ENCODE measurements at regions not wholly inside any gene's neighbourhood (a gene's known extent, or its start where the extent isn't known, plus 50 kb on each side); places are given as distances from the start of the nearest gene placed in this dataset.

- intact Hi-C loops (cut with micrococcal nuclease) (no loop called here), dilution Hi-C loops (cut with MboI; ENCODE audit: extremely low pct_ligation_motif_present, low sequenced_read_pairs) (no loop called here)
- ChIA-PET CTCF (no interaction called here), POLR2A (no interaction called here)
- DNase-seq (ENCODE audit: low read depth, low spot score) (no peak), FAIRE-seq (no peak)
- H3K4me2 ChIP-seq (ENCODE audit: insufficient read depth, low read length): no peak overlapping the region
- H3K9me1 ChIP-seq (replicated peaks; ENCODE audit: control insufficient read depth, extremely low read depth, insufficient read depth, low read length): no peaks in the 10 kb centered on the region
- TF ChIP-seq GATA2 (IDR thresholded peaks at IDR 0.05; ENCODE audit: insufficient read depth, insufficient read length, low read depth, low read length): no peak
- no peak for TF ChIP-seq POLR2A (IDR thresholded peaks at IDR 0.05; ENCODE audit: low read depth, low read length)
- no peak for TF ChIP-seq POLR2AphosphoS5 (IDR thresholded peaks at IDR 0.05; ENCODE audit: insufficient read depth, low read depth, low read length)
- TF ChIP-seq MAX (IDR thresholded peaks at IDR 0.05; ENCODE audit: insufficient read depth, insufficient read length): no peak
- H3K36me3 ChIP-seq (ENCODE audit: control insufficient read depth in 2 of 2, extremely low read depth in 1 of 2, insufficient read depth in 2 of 2, low read length in 2 of 2): no peaks in the 10 kb centered on the region
- no peaks in the 10 kb centered on the region for H3K27me3 ChIP-seq (ENCODE audit: control insufficient read depth in 2 of 2, insufficient read depth in 2 of 2, low read length in 2 of 2)
- H3K9ac ChIP-seq (replicated peaks; ENCODE audit: extremely low read depth, insufficient read depth, low read length): no peak overlapping the region
- no peaks in the 10 kb centered on the region for H3K79me2 ChIP-seq (ENCODE audit: control insufficient read depth, insufficient read depth, low read length)
- no peak overlapping the region for H3K4me3 ChIP-seq (replicated peaks in 1 of 3; ENCODE audit: insufficient read depth in 1 of 3, low read depth in 1 of 3, low read length in 3 of 3)
- H3K4me1 ChIP-seq (ENCODE audit: control insufficient read depth, extremely low read depth, insufficient read depth, low read length): no peaks in the 10 kb centered on the region
- H3K27ac ChIP-seq (ENCODE audit: insufficient read depth, low read depth, low read length): no peak overlapping the region
- no TSS peak for BruUV-seq (replicated peaks)
- H4K20me1 ChIP-seq (replicated peaks; ENCODE audit: control insufficient read depth, extremely low read depth, insufficient read depth, low read length): no peaks in the 10 kb centered on the region
- no peaks in the 10 kb centered on the region for H3K9me3 ChIP-seq (replicated peaks; ENCODE audit: control insufficient read depth, insufficient read depth, low read length)
- H2AFZ ChIP-seq (ENCODE audit: low read depth, low read length): no peak overlapping the region
These were observed 898.1 kb upstream of the EPHA5 start for GRCh38 chr4:66568431-66568830.

- no peak overlapping the region for H3K4me2 ChIP-seq (ENCODE audit: insufficient read depth, low read length)
- dilution Hi-C loops (cut with MboI; ENCODE audit: extremely low pct_ligation_motif_present, low sequenced_read_pairs): no loop called here
- FAIRE-seq: no peak
- H4K20me1 ChIP-seq (replicated peaks; ENCODE audit: control insufficient read depth, extremely low read depth, insufficient read depth, low read length): no peaks in the 10 kb centered on the region
- H3K27ac ChIP-seq (ENCODE audit: insufficient read depth, low read depth, low read length): no peak overlapping the region
- POLR2A ChIA-PET: no interaction called here
- TF ChIP-seq JUN (IDR thresholded peaks at IDR 0.05; ENCODE audit: borderline replicate concordance, insufficient read depth, insufficient read length, low read depth) (no peak), CTCF (IDR thresholded peaks at IDR 0.05; ENCODE audit: extremely low read depth in 1 of 2, insufficient read depth in 1 of 2, low read depth in 1 of 2, low read length in 2 of 2) (no peak), MAX (IDR thresholded peaks at IDR 0.05; ENCODE audit: insufficient read depth, insufficient read length) (no peak), POLR2AphosphoS5 (IDR thresholded peaks at IDR 0.05; ENCODE audit: insufficient read depth, low read depth, low read length) (no peak), EZH2 (IDR thresholded peaks at IDR 0.05; ENCODE audit: borderline replicate concordance, low read depth, low read length, severe bottlenecking) (no peak), FOS (IDR thresholded peaks at IDR 0.05; ENCODE audit: borderline replicate concordance, insufficient read depth, low read length) (no peak), POLR2A (IDR thresholded peaks at IDR 0.05; ENCODE audit: low read depth, low read length) (no peak), MYC (IDR thresholded peaks at IDR 0.05; ENCODE audit: low read depth, low read length) (no peak), GATA2 (IDR thresholded peaks at IDR 0.05; ENCODE audit: insufficient read depth, insufficient read length, low read depth, low read length) (no peak)
- H3K9me3 ChIP-seq (replicated peaks; ENCODE audit: control insufficient read depth, insufficient read depth, low read length): no peaks in the 10 kb centered on the region
- no peaks in the 10 kb centered on the region for H3K9me1 ChIP-seq (replicated peaks; ENCODE audit: control insufficient read depth, extremely low read depth, insufficient read depth, low read length)
- no peaks in the 10 kb centered on the region for H3K4me1 ChIP-seq (ENCODE audit: control insufficient read depth, extremely low read depth, insufficient read depth, low read length)
- no peaks in the 10 kb centered on the region for H3K79me2 ChIP-seq (ENCODE audit: control insufficient read depth, insufficient read depth, low read length)
- H3K27me3 ChIP-seq (ENCODE audit: control insufficient read depth in 2 of 2, insufficient read depth in 2 of 2, low read length in 2 of 2): no peaks in the 10 kb centered on the region
- no peak overlapping the region for H3K9ac ChIP-seq (replicated peaks; ENCODE audit: extremely low read depth, insufficient read depth, low read length)
- no TSS peak for BruUV-seq (replicated peaks)
- H3K36me3 ChIP-seq (ENCODE audit: control insufficient read depth in 2 of 2, extremely low read depth in 1 of 2, insufficient read depth in 2 of 2, low read length in 2 of 2): no peaks in the 10 kb centered on the region
- DNase-seq (ENCODE audit: low read depth, low spot score): no peak
- no peak overlapping the region for H3K4me3 ChIP-seq (replicated peaks in 1 of 3; ENCODE audit: insufficient read depth in 1 of 3, low read depth in 1 of 3, low read length in 3 of 3)
- H2AFZ ChIP-seq (ENCODE audit: low read depth, low read length): no peak overlapping the region
- CTCF ChIA-PET: no interaction called here
- intact Hi-C loops (cut with micrococcal nuclease): no loop called here
These were observed 897.7 kb upstream of the EPHA5 start for GRCh38 chr4:66568001-66568400.

Data from endothelial cell of umbilical vein (primary cell).